HUES6 (cell line): ENCODE measurements at regions not wholly inside any gene's neighbourhood (a gene's known extent, or its start where the extent isn't known, plus 50 kb on each side); places are given as distances from the start of the nearest gene placed in this dataset.
A peak's percentile ranks its signal among the peaks of the same experiment; 100 is the strongest.

ENCODE experiments used
- H3K27ac ChIP-seq: 2 replicates; pipeline ENCODE4 v1.7.0; 2013; ENCODE audit warnings: low read depth, mild to moderate bottlenecking, low read length, inconsistent platforms
- H3K27me3 ChIP-seq: 2 replicates; pipeline ENCODE4 v1.6.1; 2013; ENCODE audit warnings: low read length; ENCODE audit not compliant: control insufficient read depth, insufficient read depth
- H3K36me3 ChIP-seq: 2 replicates; pipeline ENCODE4 v1.6.1; 2013; ENCODE audit warnings: low read length; ENCODE audit not compliant: control insufficient read depth, insufficient read depth
- H3K4me1 ChIP-seq: 2 replicates; pipeline ENCODE4 v1.6.1; 2013; ENCODE audit warnings: low read length; ENCODE audit not compliant: control insufficient read depth, insufficient read depth
- H3K4me3 ChIP-seq: 2 replicates; pipeline ENCODE4 v1.5.1; 2013; ENCODE audit warnings: low read depth, low read length
- H3K9ac ChIP-seq: one replicate; pipeline ENCODE4 v1.6.1; 2013; ENCODE audit warnings: mild to moderate bottlenecking, low read length
- H3K9me3 ChIP-seq: 2 replicates; pipeline ENCODE4 v1.6.1; 2013; ENCODE audit warnings: low read depth, low read length; ENCODE audit not compliant: control insufficient read depth, insufficient read depth

DNA sequence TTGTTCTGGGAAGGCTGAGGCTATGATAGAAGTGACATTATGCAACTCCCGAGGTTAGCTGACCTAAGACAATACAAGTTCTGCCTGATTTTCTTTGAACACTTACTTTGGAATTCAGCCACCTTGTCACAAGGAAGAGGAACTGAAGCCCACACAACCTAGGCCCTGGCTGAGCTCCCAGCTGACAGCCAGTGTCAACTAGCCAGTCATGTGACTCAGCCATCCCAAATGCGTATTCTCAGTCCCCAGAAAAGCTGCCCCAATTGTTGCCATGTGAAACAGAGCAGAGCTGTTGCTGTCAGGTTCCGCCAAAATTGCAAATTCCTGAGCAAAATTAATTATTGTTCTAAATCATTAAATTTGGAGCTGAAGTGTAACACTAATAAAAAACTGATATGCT, 1010.0 kb downstream of the XPNPEP1 start:
- Histone ChIP-seq H3K27ac (no peak overlapping the region), H3K9ac (no peak overlapping the region), H3K4me1 (no peaks in the 10 kb centered on the region), H3K4me3 (no peak overlapping the region), H3K36me3 (no peaks in the 10 kb centered on the region), H3K27me3 (peaks cover 17% of the 10 kb centered on the region), H3K9me3 (no peaks in the 10 kb centered on the region)

DNA sequence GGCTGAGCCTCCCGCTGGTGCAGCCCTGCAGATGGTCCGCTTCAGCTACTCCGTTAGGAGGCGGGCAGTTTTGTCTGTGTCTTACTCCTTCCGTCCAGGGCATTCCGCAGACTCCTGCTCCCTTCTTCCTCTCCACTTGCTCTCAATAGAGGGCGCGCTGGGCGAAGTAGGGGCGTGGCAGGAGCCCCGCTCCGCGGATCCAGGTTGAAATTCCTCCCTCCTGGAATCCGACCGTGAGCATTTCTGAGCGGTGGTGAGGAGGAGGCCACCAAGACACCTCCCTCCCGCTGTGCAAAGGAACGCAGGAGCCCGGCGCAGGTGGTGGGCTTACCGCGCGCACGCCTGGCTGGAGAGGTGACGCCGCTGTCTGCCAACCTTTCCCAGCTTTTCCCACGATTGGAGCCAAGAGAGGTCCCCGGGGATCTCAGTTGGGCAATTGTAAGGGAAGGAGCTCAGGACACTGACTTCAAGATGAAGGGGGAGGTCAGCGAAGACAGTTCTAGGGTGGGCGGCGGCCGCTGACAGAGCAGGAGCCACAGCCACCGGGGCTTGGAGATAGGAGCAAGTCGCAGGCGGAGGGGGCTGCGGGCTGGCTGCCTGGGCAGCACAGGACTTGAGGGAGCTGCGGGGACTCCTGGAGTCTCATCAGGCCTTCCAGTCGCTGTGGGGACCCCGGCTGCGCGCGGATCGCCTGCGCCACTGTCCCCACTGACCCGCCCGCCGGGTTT, 1011.3 kb downstream of the XPNPEP1 start:
- H3K27ac ChIP-seq = no peak overlapping the region
- H3K9ac ChIP-seq = peak overlapping the region; percentile 30
- no peaks in the 10 kb centered on the region for H3K9me3 ChIP-seq
- no peaks in the 10 kb centered on the region for H3K4me1 ChIP-seq
- H3K27me3 ChIP-seq = peaks cover 17% of the 10 kb centered on the region
- H3K4me3 ChIP-seq = peak overlapping the region; percentile 77
- no peaks in the 10 kb centered on the region for H3K36me3 ChIP-seq

DNA sequence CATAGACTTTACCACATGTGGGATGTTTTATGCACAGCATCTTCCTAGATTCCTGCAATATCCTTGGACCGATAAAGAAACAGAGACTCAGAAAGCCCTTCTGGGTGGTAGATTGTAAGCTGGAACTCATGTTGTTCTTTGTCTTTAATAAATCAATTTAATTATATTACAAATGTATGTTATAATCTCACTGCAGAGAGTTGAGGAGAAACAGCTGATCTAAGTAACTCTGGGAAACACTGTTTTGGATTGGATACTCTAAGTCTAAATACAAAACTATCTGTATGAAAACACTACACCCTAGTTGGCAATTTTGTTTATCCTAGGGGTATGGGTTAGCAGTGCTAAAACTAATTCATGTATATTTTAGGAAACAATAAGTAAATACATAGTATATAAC, 1015.2 kb downstream of the XPNPEP1 start:
- no peak overlapping the region for H3K9ac ChIP-seq
- peaks cover 17% of the 10 kb centered on the region for H3K27me3 ChIP-seq
- H3K4me3 ChIP-seq = no peak overlapping the region
- no peaks in the 10 kb centered on the region for H3K4me1 ChIP-seq
- no peaks in the 10 kb centered on the region for H3K36me3 ChIP-seq
- no peaks in the 10 kb centered on the region for H3K9me3 ChIP-seq
- no peak overlapping the region for H3K27ac ChIP-seq

DNA sequence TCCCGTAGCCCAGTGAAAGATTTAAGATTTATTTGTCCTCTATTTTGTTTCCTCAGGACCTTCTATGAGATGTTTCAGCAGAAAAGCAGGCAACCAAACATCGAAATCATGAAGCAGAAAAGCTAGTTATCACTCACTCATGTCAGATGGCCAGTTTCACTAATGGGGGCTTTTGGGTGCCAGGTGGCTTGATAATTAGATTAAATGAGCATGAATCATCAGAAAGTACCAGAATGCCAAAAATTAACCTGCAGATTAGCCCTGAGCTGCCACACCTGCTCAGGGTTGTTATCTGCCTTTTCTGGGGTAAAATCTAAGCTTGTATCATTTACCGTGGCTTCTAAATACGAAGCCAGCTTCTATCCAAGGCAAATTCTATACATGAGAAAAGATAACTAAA, 1017.5 kb downstream of the XPNPEP1 start:
- Histone ChIP-seq H3K9me3 (no peaks in the 10 kb centered on the region), H3K4me1 (no peaks in the 10 kb centered on the region), H3K27me3 (peaks cover 4% of the 10 kb centered on the region), H3K36me3 (no peaks in the 10 kb centered on the region), H3K27ac (no peak overlapping the region), H3K9ac (no peak overlapping the region), H3K4me3 (no peak overlapping the region)

DNA sequence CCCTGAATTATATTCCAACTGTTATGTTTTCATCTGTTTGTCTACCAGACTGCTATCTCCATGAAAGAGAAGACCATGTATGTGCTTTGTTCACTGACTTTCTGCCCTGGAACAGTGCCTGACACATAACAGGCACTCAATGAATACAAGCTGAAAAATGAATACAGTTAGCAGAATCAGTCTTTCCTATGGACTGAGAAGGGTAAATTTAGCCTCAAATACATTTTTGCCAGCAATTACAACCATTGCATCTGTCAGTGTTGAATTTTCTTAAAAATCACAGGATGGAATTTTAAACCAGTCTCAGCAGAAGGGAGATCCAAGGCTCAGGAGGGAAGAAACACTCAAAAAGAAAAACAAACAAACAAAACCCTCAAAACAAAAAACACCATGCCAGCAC, 1018.1 kb downstream of the XPNPEP1 start:
- H3K36me3 ChIP-seq = no peaks in the 10 kb centered on the region
- no peaks in the 10 kb centered on the region for H3K27me3 ChIP-seq
- H3K9ac ChIP-seq = no peak overlapping the region
- no peak overlapping the region for H3K27ac ChIP-seq
- H3K4me3 ChIP-seq = no peak overlapping the region
- no peaks in the 10 kb centered on the region for H3K9me3 ChIP-seq
- H3K4me1 ChIP-seq = no peaks in the 10 kb centered on the region

DNA sequence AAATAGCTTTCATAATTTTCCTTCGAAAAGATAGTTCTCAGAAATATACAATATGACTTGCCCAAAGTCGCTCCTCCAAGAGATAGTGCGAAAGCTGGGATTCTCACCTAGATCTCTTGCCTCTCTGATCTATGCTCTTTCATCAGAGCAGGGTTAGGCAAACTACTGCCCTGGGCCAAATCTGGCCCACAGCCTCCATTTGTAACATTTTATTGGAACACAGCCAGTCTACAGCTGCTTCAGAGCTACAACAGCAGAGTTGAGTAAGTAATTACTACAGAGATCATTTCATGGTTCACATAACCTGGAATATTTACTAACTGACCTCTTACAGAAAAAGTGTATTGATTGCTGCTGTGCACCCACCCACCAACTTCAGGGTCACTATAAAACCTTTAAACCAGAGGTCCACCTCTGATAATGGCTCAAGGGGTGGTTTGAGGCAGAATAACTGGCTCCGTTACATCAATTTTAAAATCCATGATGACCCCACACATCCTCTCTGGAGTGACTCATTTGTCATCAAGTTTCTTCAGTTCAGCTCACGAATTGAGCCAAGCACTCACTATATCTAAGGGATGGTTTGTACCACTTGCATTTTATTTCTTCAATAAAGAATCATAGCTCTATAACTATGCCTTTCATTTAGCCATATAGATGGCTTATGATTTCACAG, 1019.0 kb downstream of the XPNPEP1 start:
- Histone ChIP-seq H3K4me3 (no peak overlapping the region), H3K9ac (no peak overlapping the region), H3K9me3 (no peaks in the 10 kb centered on the region), H3K4me1 (no peaks in the 10 kb centered on the region), H3K36me3 (no peaks in the 10 kb centered on the region), H3K27ac (no peak overlapping the region), H3K27me3 (no peaks in the 10 kb centered on the region)

DNA sequence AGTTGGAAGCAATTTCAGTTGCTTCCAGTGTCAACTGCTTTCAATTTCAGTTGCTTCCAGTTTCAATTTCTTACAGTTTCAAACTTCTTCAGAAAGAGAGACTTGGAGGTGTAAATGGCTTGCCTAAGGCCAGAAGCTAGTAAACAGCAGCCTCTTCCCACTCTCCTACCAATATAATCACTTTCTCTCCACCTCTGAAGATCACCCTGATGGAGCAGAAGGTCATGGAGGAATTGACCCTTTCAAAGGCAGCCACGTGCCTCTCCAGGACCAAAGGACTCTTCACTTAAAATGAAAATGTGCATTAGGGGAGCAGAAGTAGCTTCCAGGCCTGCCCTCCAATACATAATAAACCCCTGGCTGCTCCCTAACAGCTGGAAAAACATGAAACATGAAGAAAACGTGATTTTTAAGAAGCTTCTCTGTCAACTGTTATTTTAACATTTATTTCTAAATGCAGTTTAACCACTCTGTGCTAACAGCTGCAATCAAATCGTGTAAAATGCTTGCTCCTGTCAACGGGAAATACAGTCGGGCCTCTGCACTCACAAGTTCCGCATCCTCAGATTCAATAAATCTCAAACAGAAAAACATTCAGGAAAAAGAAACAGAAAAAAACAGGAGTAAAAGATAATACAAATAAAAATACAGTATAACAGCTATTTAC, 1020.6 kb downstream of the XPNPEP1 start:
- H3K27ac ChIP-seq = no peak overlapping the region
- H3K4me1 ChIP-seq = no peaks in the 10 kb centered on the region
- no peaks in the 10 kb centered on the region for H3K27me3 ChIP-seq
- H3K36me3 ChIP-seq = no peaks in the 10 kb centered on the region
- no peak overlapping the region for H3K9ac ChIP-seq
- H3K9me3 ChIP-seq = no peaks in the 10 kb centered on the region
- H3K4me3 ChIP-seq = no peak overlapping the region

DNA sequence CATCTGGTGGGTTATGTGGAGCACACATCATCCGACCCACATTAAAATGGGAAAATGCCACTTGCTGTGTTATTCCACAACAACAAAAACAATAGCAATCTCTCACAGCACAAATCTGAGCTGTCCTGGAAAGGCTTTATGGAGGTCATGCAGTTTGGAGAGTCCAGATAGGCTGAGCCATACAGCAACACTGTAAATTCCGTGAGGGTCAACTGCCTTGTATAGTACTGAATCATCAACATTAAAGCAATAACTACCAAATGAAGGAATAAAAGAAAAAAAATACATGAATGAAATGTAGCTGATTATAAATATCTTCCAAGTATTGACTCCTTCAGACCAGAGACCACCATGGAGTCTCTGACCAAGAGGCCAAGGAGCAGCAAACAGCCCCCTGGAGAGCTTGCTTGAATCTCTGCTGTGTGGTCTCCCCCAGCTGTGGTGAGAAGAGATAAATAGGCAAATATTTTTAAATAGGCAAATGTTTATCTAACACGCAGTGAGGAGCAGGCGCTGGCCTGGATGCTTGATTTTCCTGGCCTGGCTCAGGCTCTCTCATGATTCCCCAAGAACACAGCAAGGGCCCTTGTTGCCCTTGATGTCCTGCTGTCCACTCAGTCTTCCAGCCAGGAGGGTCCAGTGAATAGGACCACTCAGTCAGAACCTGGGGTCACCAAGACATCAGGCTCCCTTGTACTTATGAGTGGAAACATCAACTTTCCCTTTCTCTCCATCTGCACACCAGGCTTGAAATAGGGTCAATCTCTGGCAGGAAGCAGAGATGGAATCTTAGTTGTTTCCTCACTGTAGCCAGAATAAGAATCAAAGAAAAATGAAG, 1021.3 kb downstream of the XPNPEP1 start:
- Histone ChIP-seq H3K9ac (no peak overlapping the region), H3K9me3 (no peaks in the 10 kb centered on the region), H3K4me1 (no peaks in the 10 kb centered on the region)

DNA sequence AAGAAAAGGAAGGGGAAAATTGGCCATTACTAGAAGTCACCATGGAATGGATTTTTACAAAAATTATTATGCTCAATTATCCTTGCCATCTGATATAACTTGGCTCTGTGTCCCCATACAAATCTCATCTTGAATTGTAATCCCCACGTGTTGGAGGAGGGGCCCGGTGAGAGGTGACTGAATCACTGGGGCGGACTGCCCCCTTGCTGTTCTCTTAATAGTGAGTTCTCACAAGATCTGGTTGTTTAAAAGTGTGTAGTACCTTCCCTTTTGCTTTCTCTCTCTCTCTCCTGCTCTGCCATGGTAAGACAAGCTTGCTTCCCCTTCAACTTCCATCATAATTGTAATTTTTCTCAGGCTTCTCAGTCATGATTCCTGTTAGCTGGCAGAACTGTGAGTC, 1023.6 kb downstream of the XPNPEP1 start:
- H3K27ac ChIP-seq = no peak overlapping the region
- no peaks in the 10 kb centered on the region for H3K27me3 ChIP-seq
- H3K4me3 ChIP-seq = no peak overlapping the region
- no peaks in the 10 kb centered on the region for H3K9me3 ChIP-seq
- no peaks in the 10 kb centered on the region for H3K4me1 ChIP-seq
- H3K9ac ChIP-seq = no peak overlapping the region
- H3K36me3 ChIP-seq = no peaks in the 10 kb centered on the region

More for the DNA sequence above, 1021.3 kb downstream of the XPNPEP1 start:
- no peak overlapping the region for H3K27ac ChIP-seq
- no peaks in the 10 kb centered on the region for H3K36me3 ChIP-seq
- no peak overlapping the region for H3K4me3 ChIP-seq
- H3K27me3 ChIP-seq = no peaks in the 10 kb centered on the region

DNA sequence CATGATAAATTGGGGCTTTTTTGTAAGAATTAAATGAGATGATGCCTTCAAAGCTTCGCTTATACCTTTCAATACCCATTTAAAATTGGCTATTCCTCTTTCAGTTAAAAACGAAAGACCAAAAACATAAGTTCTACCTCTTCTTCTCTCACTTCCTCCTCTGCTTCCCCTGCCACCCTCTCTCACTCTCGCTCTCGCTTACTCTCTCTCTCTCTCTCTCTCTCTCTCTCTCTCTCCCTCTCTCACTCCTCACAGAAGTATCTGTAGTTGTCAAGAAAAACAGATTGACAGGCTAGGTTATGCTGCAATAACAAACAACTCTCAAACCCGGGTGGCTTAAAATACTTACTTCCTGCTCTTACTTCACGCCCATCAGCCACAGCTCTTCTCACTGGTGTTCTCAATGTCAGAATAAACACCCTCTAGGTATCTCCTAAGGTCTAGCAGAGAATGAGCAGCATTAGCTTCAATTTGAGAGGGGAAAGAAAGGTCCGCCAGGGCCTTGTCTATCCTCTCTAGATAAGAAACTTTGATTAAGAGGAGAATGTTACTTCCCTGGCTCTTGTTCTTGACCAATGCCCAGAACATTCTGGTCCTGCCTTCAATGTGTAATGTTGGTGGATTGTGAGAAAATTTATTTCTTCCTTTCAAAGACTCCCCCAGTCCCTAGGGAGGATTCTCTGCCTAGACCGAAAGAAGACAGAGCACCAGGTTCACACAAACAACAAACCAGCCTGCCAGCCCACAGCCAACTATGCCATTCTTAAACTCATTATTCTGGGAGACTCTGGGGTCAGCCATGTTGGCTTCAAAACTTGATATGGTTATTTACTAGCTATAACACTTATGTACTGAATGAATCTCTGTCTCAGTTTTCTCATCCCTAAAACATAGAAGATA, 1028.7 kb downstream of the XPNPEP1 start:
- Histone ChIP-seq H3K36me3 (no peaks in the 10 kb centered on the region), H3K9ac (no peak overlapping the region), H3K27me3 (no peaks in the 10 kb centered on the region), H3K9me3 (no peaks in the 10 kb centered on the region), H3K4me1 (no peaks in the 10 kb centered on the region), H3K27ac (no peak overlapping the region), H3K4me3 (no peak overlapping the region)
